ENCODE measurements at regions not wholly inside any gene's neighbourhood (a gene's known extent, or its start where the extent isn't known, plus 50 kb on each side); places are given as distances from the start of the nearest gene placed in this dataset.

GRCh38 chr7:155375337-155376277 is 77.9 kb downstream of the INSIG1 start:
- no peak for TF ChIP-seq CTCF (IDR thresholded peaks at IDR 0.05; ENCODE audit: insufficient read depth, low read depth, low read length)
- TF ChIP-seq EZH2 (IDR thresholded peaks at IDR 0.05; ENCODE audit: insufficient read depth, low read length): no peak
